ENCODE measurements at regions not wholly inside any gene's neighbourhood (a gene's known extent, or its start where the extent isn't known, plus 50 kb on each side); places are given as distances from the start of the nearest gene placed in this dataset.

- POLR2A ChIA-PET: no interaction called here
- BruUV-seq (replicated peaks): no TSS peak
- Histone ChIP-seq H3K36me3 (ENCODE audit: control insufficient read depth, insufficient read depth, low read length) (no peaks in the 10 kb centered on the region), H3K4me1 (ENCODE audit: control insufficient read depth, insufficient read depth, low read length) (no peaks in the 10 kb centered on the region), H3K4me3 (ENCODE audit: low read depth in 2 of 2, low read length in 2 of 2) (no peak overlapping the region), H3K27ac (ENCODE audit: low read length) (no peak overlapping the region), H3K27me3 (ENCODE audit: control insufficient read depth, insufficient read depth, low read length) (no peaks in the 10 kb centered on the region), H3K9me3 (ENCODE audit: control insufficient read depth, insufficient read depth, low read depth, low read length) (no peaks in the 10 kb centered on the region)
- in situ Hi-C loops (cut with HindIII; ENCODE audit: low pct_unique_long_range_greater_than_20kb, low sequenced_read_pairs): no loop called here
- no peak for ATAC-seq
- CTCF ChIA-PET: no interaction called here
- TF ChIP-seq POLR2AphosphoS5 (IDR thresholded peaks at IDR 0.05; ENCODE audit: low read depth, low read length) (no peak), SIN3A (IDR thresholded peaks at IDR 0.05; ENCODE audit: borderline replicate concordance, insufficient read depth, low read depth, low read length) (no peak), CTCF (IDR thresholded peaks at IDR 0.05) (no peak), TCF7L2 (IDR thresholded peaks at IDR 0.05; ENCODE audit: low read depth, low read length) (no peak), REST (IDR thresholded peaks at IDR 0.05; ENCODE audit: insufficient read depth in 1 of 2, low read depth in 2 of 2, low read length in 1 of 2) (no peak)
- no peak for DNase-seq (ENCODE audit: low read depth, low spot score)
- intact Hi-C loops (cut with micrococcal nuclease; ENCODE audit: unreplicated experiment): no loop called here
These were observed 466.2 kb downstream of the IRS1 start for GRCh38 chr2:226333388-226333787.

GRCh38 chr2:226330206-226330605 lies 469.4 kb downstream of the IRS1 start:
- POLR2A ChIA-PET: no interaction called here

More at GRCh38 chr2:226330206-226330605, 469.4 kb downstream of the IRS1 start:
- no peaks in the 10 kb centered on the region for H3K36me3 ChIP-seq (ENCODE audit: control insufficient read depth, insufficient read depth, low read length)
- in situ Hi-C loops (cut with HindIII; ENCODE audit: low pct_unique_long_range_greater_than_20kb, low sequenced_read_pairs) (no loop called here), intact Hi-C loops (cut with micrococcal nuclease; ENCODE audit: unreplicated experiment) (no loop called here)
- H3K4me1 ChIP-seq (ENCODE audit: control insufficient read depth, insufficient read depth, low read length): no peaks in the 10 kb centered on the region
- DNase-seq (ENCODE audit: low read depth, low spot score) (no peak), ATAC-seq (no peak)
- CTCF ChIA-PET: no interaction called here
- TF ChIP-seq SIN3A (IDR thresholded peaks at IDR 0.05; ENCODE audit: borderline replicate concordance, insufficient read depth, low read depth, low read length): no peak
- no peak for TF ChIP-seq REST (IDR thresholded peaks at IDR 0.05; ENCODE audit: insufficient read depth in 1 of 2, low read depth in 2 of 2, low read length in 1 of 2)
- TF ChIP-seq CTCF (IDR thresholded peaks at IDR 0.05): no peak
- TF ChIP-seq POLR2AphosphoS5 (IDR thresholded peaks at IDR 0.05; ENCODE audit: low read depth, low read length): no peak
- TF ChIP-seq TCF7L2 (IDR thresholded peaks at IDR 0.05; ENCODE audit: low read depth, low read length): no peak
- no peak overlapping the region for H3K4me3 ChIP-seq (ENCODE audit: low read depth in 2 of 2, low read length in 2 of 2)
- H3K9me3 ChIP-seq (ENCODE audit: control insufficient read depth, insufficient read depth, low read depth, low read length): no peaks in the 10 kb centered on the region
- no peak overlapping the region for H3K27ac ChIP-seq (ENCODE audit: low read length)
- BruUV-seq (replicated peaks): no TSS peak
- no peaks in the 10 kb centered on the region for H3K27me3 ChIP-seq (ENCODE audit: control insufficient read depth, insufficient read depth, low read length)

All from Panc1 (cell line).